ENCODE measurements at regions not wholly inside any gene's neighbourhood (a gene's known extent, or its start where the extent isn't known, plus 50 kb on each side); places are given as distances from the start of the nearest gene placed in this dataset.

- FAIRE-seq (no peak), DNase-seq (ENCODE audit: insufficient read length, low spot score) (no peak)
- TF ChIP-seq CTCF (IDR thresholded peaks at IDR 0.05; ENCODE audit: insufficient read depth, missing control alignments) = no peak
Observed at GRCh38 chr7:91414734-91415133, 150.5 kb downstream of the FZD1 start.

GRCh38 chr7:91416155-91416865 lies 152.1 kb downstream of the FZD1 start:
- TF ChIP-seq CTCF (IDR thresholded peaks at IDR 0.05; ENCODE audit: insufficient read depth, missing control alignments) = no peak
- no peak for DNase-seq (ENCODE audit: insufficient read length, low spot score)
- no peak for FAIRE-seq

- FAIRE-seq (peak; percentile 88), DNase-seq (ENCODE audit: insufficient read length, low spot score) (no peak)
- TF ChIP-seq CTCF (IDR thresholded peaks at IDR 0.05; ENCODE audit: insufficient read depth, missing control alignments) = peak; percentile 41
Observed at GRCh38 chr7:91420606-91421005, 156.4 kb downstream of the FZD1 start.

- DNase-seq (ENCODE audit: insufficient read length, low spot score) (no peak), FAIRE-seq (no peak)
- no peak for TF ChIP-seq CTCF (IDR thresholded peaks at IDR 0.05; ENCODE audit: insufficient read depth, missing control alignments)
Observed at GRCh38 chr7:91421018-91421417, 156.8 kb downstream of the FZD1 start.

- DNase-seq (ENCODE audit: insufficient read length, low spot score) (peak; percentile 18), FAIRE-seq (peak; percentile 91)
- TF ChIP-seq CTCF (IDR thresholded peaks at IDR 0.05; ENCODE audit: insufficient read depth, missing control alignments) = peak; percentile 52
Observed at GRCh38 chr7:91424371-91424770, 160.1 kb downstream of the FZD1 start.

GRCh38 chr7:91425149-91425548 lies 160.9 kb downstream of the FZD1 start:
- no peak for TF ChIP-seq CTCF (IDR thresholded peaks at IDR 0.05; ENCODE audit: insufficient read depth, missing control alignments)
- no peak for DNase-seq (ENCODE audit: insufficient read length, low spot score)
- no peak for FAIRE-seq

- no peak for DNase-seq (ENCODE audit: insufficient read length, low spot score)
- FAIRE-seq = peak; percentile 6
Observed at GRCh38 chr7:91427051-91427450, 162.8 kb downstream of the FZD1 start.

More at GRCh38 chr7:91427051-91427450, 162.8 kb downstream of the FZD1 start:
- no peak for TF ChIP-seq CTCF (IDR thresholded peaks at IDR 0.05; ENCODE audit: insufficient read depth, missing control alignments)
